ENCODE measurements at regions not wholly inside any gene's neighbourhood (a gene's known extent, or its start where the extent isn't known, plus 50 kb on each side); places are given as distances from the start of the nearest gene placed in this dataset.

DNA sequence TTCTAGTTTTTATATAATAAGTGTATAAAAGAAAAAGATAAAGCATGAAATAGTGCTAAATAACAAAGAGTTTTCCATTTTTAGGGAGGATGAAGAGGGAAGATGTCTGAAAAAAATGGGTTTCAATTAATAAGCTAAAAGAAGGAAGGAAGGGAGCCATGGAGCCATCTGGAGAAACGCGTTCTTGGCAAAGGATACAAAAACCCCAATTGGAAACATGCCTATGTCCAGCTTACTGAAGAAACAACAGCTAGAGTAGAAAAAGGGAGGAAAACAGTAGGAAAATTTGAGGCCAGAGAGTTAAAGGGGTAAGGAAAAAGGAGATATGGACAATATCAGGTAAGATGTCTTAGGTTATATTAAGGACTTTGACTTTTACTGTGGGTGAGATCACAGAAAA lies 416.2 kb upstream of the GHITM start:
- TF ChIP-seq EZH2 (IDR thresholded peaks at IDR 0.05; ENCODE audit: low read length): no peak
- TF ChIP-seq, protein P1, sequence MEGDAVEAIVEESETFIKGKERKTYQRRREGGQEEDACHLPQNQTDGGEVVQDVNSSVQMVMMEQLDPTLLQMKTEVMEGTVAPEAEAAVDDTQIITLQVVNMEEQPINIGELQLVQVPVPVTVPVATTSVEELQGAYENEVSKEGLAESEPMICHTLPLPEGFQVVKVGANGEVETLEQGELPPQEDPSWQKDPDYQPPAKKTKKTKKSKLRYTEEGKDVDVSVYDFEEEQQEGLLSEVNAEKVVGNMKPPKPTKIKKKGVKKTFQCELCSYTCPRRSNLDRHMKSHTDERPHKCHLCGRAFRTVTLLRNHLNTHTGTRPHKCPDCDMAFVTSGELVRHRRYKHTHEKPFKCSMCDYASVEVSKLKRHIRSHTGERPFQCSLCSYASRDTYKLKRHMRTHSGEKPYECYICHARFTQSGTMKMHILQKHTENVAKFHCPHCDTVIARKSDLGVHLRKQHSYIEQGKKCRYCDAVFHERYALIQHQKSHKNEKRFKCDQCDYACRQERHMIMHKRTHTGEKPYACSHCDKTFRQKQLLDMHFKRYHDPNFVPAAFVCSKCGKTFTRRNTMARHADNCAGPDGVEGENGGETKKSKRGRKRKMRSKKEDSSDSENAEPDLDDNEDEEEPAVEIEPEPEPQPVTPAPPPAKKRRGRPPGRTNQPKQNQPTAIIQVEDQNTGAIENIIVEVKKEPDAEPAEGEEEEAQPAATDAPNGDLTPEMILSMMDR (optimal IDR thresholded peaks at IDR 0.05 in 1 of 3, IDR thresholded peaks at IDR 0.05 in 1 of 3, conservative IDR thresholded peaks at IDR 0.05 in 1 of 3; ENCODE audit: extremely low read depth in 1 of 3, insufficient read depth in 2 of 3, low read length in 3 of 3): no peak

Measured in keratinocyte (primary cell).